Fibroblast of the aortic adventitia (primary cell): ENCODE measurements at regions not wholly inside any gene's neighbourhood (a gene's known extent, or its start where the extent isn't known, plus 50 kb on each side); places are given as distances from the start of the nearest gene placed in this dataset.
A peak's percentile ranks its signal among the peaks of the same experiment; 100 is the strongest.

ENCODE experiments used
- DNase-seq: peaks from one replicate; pipeline ENCODE4 v3.0.0-alpha.2; 2010; ENCODE audit warnings: low read depth
- H3K4me3 ChIP-seq: 2 replicates; pipeline ENCODE4 v1.5.1; 2011; ENCODE audit warnings: low read depth, mild to moderate bottlenecking, control low read depth, low read length, moderate library complexity
- CTCF ChIP-seq: IDR thresholded peaks from 2 replicates; pipeline ENCODE4 v1.5.1; 2011; ENCODE audit warnings: mild to moderate bottlenecking, low read length, control low read depth, inconsistent platforms; ENCODE audit not compliant: insufficient read depth

- H3K4me3 ChIP-seq: no peak overlapping the region
- DNase-seq: no peak
- TF ChIP-seq CTCF: no peak
Observed at GRCh38 chr1:60709426-60709825, 372.9 kb upstream of the NFIA start.

GRCh38 chr1:60705026-60705425, 377.3 kb upstream of the NFIA start:
- no peak for TF ChIP-seq CTCF
- no peak overlapping the region for H3K4me3 ChIP-seq
- no peak for DNase-seq

- no peak overlapping the region for H3K4me3 ChIP-seq
Observed at GRCh38 chr1:60703155-60703554, 379.2 kb upstream of the NFIA start.

GRCh38 chr1:60699325-60699724, 383.0 kb upstream of the NFIA start:
- peak; percentile 1 for DNase-seq
- no peak for TF ChIP-seq CTCF
- H3K4me3 ChIP-seq: no peak overlapping the region

More at GRCh38 chr1:60703155-60703554, 379.2 kb upstream of the NFIA start:
- no peak for DNase-seq
- no peak for TF ChIP-seq CTCF

- no peak for TF ChIP-seq CTCF
- no peak for DNase-seq
- no peak overlapping the region for H3K4me3 ChIP-seq
Observed at GRCh38 chr1:60697204-60697994, 385.0 kb upstream of the NFIA start.

- no peak for DNase-seq
- no peak for TF ChIP-seq CTCF
- no peak overlapping the region for H3K4me3 ChIP-seq
Observed at GRCh38 chr1:60696512-60696911, 385.8 kb upstream of the NFIA start.

GRCh38 chr1:60695716-60696171, 386.6 kb upstream of the NFIA start:
- DNase-seq: no peak
- H3K4me3 ChIP-seq: no peak overlapping the region
- no peak for TF ChIP-seq CTCF
